Esophagus squamous epithelium (tissue), 5 donors: ENCODE measurements at regions not wholly inside any gene's neighbourhood (a gene's known extent, or its start where the extent isn't known, plus 50 kb on each side); places are given as distances from the start of the nearest gene placed in this dataset.

Source experiments
- DNase-seq: peaks from one replicate; lab custom pipeline; 2025; lab: John Stamatoyannopoulos, UW
- H3K27ac ChIP-seq, 4 donors: fragments of 200-600 bp; sonication (generic); one replicate each; pipeline ENCODE4 v1.5.1; 2016 to 2019; ENCODE audit warnings: mild to moderate bottlenecking in 1 of 4
- H3K27me3 ChIP-seq, 4 donors: fragments of 200-600 bp; sonication (generic); 1 replicate in 3 of 4; 2 replicates in 1 of 4; pipeline versions ENCODE4 v1.5.1 to v1.6.0; 2017 to 2021; ENCODE audit warnings: antibody characterized with exemption in 1 of 4
- H3K36me3 ChIP-seq, 3 donors: fragments of 200-600 bp; sonication (generic); one replicate each; pipeline ENCODE4 v1.5.1; 2016 to 2019
- H3K4me1 ChIP-seq, 3 donors: fragments of 200-600 bp; sonication (generic); one replicate each; pipeline ENCODE4 v1.5.1; 2017 to 2019
- H3K4me3 ChIP-seq, 4 donors: fragments of 200-600 bp; sonication (generic); 1 replicate in 3 of 4; 2 replicates in 1 of 4; pipeline ENCODE4 v1.5.1; 2016 to 2019; ENCODE audit warnings: mild to moderate bottlenecking in 2 of 4, moderate library complexity in 1 of 4
- H3K9me3 ChIP-seq, 3 donors: fragments of 200-600 bp; sonication (generic); one replicate each; pipeline ENCODE4 v1.5.1; 2016 to 2019
- POLR2A ChIP-seq, 4 donors: fragments of 450-650 bp; IDR thresholded peaks; one replicate each; pipeline ENCODE4 v1.6.1; 2017; ENCODE audit warnings: antibody characterized with exemption in 4 of 4, mild to moderate bottlenecking in 4 of 4, moderate library complexity in 3 of 4
- WGBS, 2 donors: methylation state at CpG; one replicate each; pipeline ENCODE4 v1.1.5; 2018; 5-methylcytosine and 5-hydroxymethylcytosine counted together
- intact Hi-C: fragments of 100-400 bp; cut with DNase I; formaldehyde crosslinking; loops from one replicate; pipeline ENCODE4 v1.15.0; 2022
- TF ChIP-seq, protein P1 (sequence below), 6 experiments: fragments of 450-650 bp in 4 of 6; fragments of 200-600 bp in 2 of 6; sonication (generic) in 2 of 6; IDR thresholded peaks; one replicate each; pipeline ENCODE4 v1.5.1; 2016 to 2019; ENCODE audit warnings: antibody characterized with exemption in 6 of 6, mild to moderate bottlenecking in 4 of 6, moderate library complexity in 4 of 6
- donor health status: DM: yes; HTN: yes; CAD: no.

DNA sequence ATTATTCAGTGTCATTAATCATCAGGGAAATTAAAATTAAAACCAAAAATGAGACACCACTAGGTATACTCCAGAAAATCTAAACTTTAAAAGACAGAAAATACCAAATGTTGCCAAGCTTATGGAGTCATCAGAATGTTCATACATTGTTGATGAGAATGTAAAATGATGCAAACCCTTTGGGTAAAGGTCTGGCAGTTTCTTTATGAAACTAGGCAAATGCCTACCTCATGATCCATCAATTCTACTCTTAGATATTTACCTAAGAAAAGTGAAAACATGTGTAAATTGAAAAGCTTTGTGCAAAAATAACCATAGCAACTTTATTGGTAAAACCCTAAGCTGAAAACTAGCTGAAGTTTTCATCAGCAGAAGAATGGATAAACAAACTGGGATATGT, 329.5 kb upstream of the MEOX2 start:
- no peaks in the 10 kb centered on the region for H3K27me3 ChIP-seq
- intact Hi-C loops, result no loop called here
- DNase-seq, result no peak
- H3K9me3 ChIP-seq, result peaks cover 0 to 4% (median 0%) of the 10 kb centered on the region in 3 donors
- no peaks in the 10 kb centered on the region for H3K36me3 ChIP-seq
- H3K27ac ChIP-seq, result no peak overlapping the region
- no peak for TF ChIP-seq POLR2A (IDR thresholded peaks at IDR 0.05)
- TF ChIP-seq, protein P1, sequence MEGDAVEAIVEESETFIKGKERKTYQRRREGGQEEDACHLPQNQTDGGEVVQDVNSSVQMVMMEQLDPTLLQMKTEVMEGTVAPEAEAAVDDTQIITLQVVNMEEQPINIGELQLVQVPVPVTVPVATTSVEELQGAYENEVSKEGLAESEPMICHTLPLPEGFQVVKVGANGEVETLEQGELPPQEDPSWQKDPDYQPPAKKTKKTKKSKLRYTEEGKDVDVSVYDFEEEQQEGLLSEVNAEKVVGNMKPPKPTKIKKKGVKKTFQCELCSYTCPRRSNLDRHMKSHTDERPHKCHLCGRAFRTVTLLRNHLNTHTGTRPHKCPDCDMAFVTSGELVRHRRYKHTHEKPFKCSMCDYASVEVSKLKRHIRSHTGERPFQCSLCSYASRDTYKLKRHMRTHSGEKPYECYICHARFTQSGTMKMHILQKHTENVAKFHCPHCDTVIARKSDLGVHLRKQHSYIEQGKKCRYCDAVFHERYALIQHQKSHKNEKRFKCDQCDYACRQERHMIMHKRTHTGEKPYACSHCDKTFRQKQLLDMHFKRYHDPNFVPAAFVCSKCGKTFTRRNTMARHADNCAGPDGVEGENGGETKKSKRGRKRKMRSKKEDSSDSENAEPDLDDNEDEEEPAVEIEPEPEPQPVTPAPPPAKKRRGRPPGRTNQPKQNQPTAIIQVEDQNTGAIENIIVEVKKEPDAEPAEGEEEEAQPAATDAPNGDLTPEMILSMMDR (IDR thresholded peaks at IDR 0.05), result no peak
- H3K4me1 ChIP-seq, result no peaks in the 10 kb centered on the region
- H3K4me3 ChIP-seq, result no peak overlapping the region

DNA sequence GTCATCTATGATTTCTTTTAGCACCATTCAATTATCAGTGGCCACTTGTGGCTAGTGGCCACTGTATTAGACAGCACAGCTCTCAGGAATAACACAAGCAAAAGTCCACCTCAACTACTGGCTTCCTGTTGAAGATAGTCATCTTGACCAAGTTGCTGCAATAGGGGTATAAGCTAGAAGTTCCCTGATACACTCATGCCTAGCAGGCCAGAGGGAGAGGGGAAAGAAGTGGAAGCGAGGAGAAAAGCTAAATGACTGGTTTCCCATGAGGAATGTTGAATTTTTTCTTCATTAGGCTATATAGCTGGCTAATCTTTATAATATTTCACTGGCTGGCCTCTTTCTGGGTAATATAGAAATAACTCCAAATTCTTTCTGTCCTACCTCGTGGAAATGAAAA, 327.5 kb upstream of the MEOX2 start:
- TF ChIP-seq POLR2A (IDR thresholded peaks at IDR 0.05), result no peak
- Histone ChIP-seq H3K4me1 (no peaks in the 10 kb centered on the region), H3K27ac (no peak overlapping the region), H3K9me3 (peaks cover 0 to 4% (median 0%) of the 10 kb centered on the region in 3 donors), H3K36me3 (no peaks in the 10 kb centered on the region), H3K4me3 (no peak overlapping the region), H3K27me3 (no peaks in the 10 kb centered on the region)
- intact Hi-C loops, result no loop called here
- 57 to 61% methylated on average over 2 of the region's 2 CpGs for WGBS, 2 donors
- DNase-seq, result no peak

DNA sequence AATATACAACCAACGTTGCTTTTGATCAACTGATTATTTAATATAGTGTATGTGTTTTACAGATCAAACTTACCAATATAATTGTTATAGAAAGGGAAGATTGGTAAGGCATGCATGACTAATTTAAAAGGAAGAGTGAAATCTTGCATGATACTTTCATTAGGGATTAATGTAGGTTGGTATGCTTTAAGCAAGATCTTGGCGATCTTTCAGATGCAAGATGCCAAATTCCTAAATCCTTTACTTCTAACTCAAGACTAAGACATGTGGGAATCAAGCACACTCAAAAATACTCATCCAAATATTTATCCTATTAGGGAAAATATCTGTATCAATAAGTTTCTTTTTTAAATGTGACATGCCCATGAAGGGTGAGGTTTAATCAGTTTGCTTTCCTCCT, 321.4 kb upstream of the MEOX2 start:
- no peaks in the 10 kb centered on the region for H3K27me3 ChIP-seq
- no peak for DNase-seq
- no peaks in the 10 kb centered on the region for H3K4me1 ChIP-seq
- 40 to 44% methylated on average over 2 of the region's 2 CpGs for WGBS, 2 donors
- H3K4me3 ChIP-seq, result no peak overlapping the region
- H3K27ac ChIP-seq, result no peak overlapping the region
- intact Hi-C loops, result no loop called here
- no peaks in the 10 kb centered on the region for H3K36me3 ChIP-seq
- peaks cover 0 to 4% (median 0%) of the 10 kb centered on the region in 3 donors for H3K9me3 ChIP-seq
- TF ChIP-seq, protein P1 (IDR thresholded peaks at IDR 0.05), result no peak
- TF ChIP-seq POLR2A (IDR thresholded peaks at IDR 0.05), result no peak

DNA sequence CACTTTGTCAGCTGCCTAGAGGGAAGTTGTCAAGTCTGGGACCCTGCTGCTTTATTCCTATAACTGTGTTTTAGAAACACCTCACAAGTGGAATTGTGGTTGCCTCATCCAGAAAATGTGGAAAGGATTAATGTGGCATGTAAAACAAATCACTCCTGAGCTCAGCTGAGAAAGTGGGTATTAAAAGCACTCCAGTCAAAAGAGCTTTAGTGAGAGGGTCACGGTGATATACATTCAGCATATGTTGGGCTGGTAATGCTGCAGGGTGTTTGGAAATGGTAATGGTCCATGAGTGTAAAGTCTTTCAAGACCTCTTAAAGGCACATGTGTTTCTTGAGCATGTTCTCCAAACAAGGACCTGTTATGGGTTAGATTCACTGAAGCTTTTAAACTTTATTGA, 318.2 kb upstream of the MEOX2 start:
- Histone ChIP-seq H3K36me3 (no peaks in the 10 kb centered on the region), H3K4me1 (no peaks in the 10 kb centered on the region), H3K9me3 (no peaks in the 10 kb centered on the region), H3K4me3 (no peak overlapping the region), H3K27me3 (no peaks in the 10 kb centered on the region), H3K27ac (no peak overlapping the region)
- TF ChIP-seq POLR2A (IDR thresholded peaks at IDR 0.05), result no peak
- TF ChIP-seq, protein P1 (IDR thresholded peaks at IDR 0.05), result no peak
- DNase-seq, result no peak
- 82 to 100% methylated on average over 1 of the region's 1 CpG for WGBS, 2 donors
- intact Hi-C loops, result no loop called here

DNA sequence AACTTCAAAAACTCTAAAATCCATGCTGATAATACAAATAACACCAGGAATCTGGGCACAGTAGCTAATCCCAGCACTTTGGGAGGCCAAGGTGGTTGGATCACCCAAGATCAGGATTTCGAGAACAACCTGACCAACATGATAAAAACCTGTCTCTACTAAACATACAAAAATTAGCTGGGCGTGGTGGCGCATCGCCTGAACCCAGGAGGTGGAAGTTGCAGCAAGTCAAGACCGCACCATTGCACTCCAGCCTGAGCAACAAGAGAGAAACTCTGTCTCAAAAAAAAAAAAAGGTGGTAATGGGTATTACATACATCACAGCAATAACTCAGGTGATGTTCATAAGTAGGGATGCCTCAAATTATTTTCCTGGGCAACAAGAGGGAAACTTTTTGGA, 315.0 kb upstream of the MEOX2 start:
- WGBS, 2 donors, result 83 to 86% methylated on average over 5 of the region's 5 CpGs
- no peak for DNase-seq
- intact Hi-C loops, result no loop called here
- Histone ChIP-seq H3K27me3 (no peaks in the 10 kb centered on the region), H3K9me3 (no peaks in the 10 kb centered on the region), H3K36me3 (no peaks in the 10 kb centered on the region), H3K4me3 (no peak overlapping the region), H3K27ac (no peak overlapping the region), H3K4me1 (no peaks in the 10 kb centered on the region)
- TF ChIP-seq, protein P1 (IDR thresholded peaks at IDR 0.05), result no peak
- no peak for TF ChIP-seq POLR2A (IDR thresholded peaks at IDR 0.05)

DNA sequence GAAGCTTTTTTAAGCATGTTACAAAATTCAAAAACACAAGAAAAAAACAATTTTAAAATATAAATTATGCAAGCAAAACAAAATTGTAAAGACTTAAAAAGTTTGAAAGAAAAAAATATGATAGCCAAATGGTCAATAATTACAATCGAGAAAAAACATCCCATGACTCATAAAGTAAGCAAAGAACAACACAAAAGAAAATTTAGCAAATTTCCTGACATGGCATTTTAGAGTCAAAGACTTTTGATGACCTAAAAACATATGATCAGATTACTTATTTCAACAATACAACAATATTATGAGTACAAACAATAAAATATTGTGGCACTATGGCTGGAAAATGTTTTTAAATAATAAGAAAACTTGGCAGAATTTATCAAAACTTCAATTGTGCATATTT, 312.1 kb upstream of the MEOX2 start:
- intact Hi-C loops, result no loop called here
- WGBS, 2 donors, result 21 to 25% methylated on average over 1 of the region's 1 CpG
- Histone ChIP-seq H3K27ac (no peak overlapping the region), H3K27me3 (no peaks in the 10 kb centered on the region), H3K36me3 (no peaks in the 10 kb centered on the region), H3K4me3 (no peak overlapping the region), H3K9me3 (no peaks in the 10 kb centered on the region), H3K4me1 (no peaks in the 10 kb centered on the region)
- no peak for DNase-seq
- no peak for TF ChIP-seq POLR2A (IDR thresholded peaks at IDR 0.05)
- TF ChIP-seq, protein P1 (IDR thresholded peaks at IDR 0.05), result no peak
